ENCODE measurements at regions not wholly inside any gene's neighbourhood (a gene's known extent, or its start where the extent isn't known, plus 50 kb on each side); places are given as distances from the start of the nearest gene placed in this dataset.
"Not testable (repeated sequence)": the region's sequence is repeated elsewhere in the genome, so short reads cannot be mapped to it uniquely, and the experiment has no call there.

GRCh38 chr18:60022671-60023276 lies 123.0 kb downstream of the PMAIP1 start:
- Histone ChIP-seq H3K27me3 (ENCODE audit: control insufficient read depth in 1 of 2, insufficient read depth in 2 of 2, low read length in 2 of 2) (no peaks in the 10 kb centered on the region), H3K4me3 (ENCODE audit: low read depth in 1 of 2, low read length in 2 of 2) (no peak overlapping the region), H3K27ac (ENCODE audit: low read depth, low read length) (no peak overlapping the region), H3K9me3 (ENCODE audit: control insufficient read depth in 1 of 2, low read length in 2 of 2) (no peaks in the 10 kb centered on the region), H3K36me3 (ENCODE audit: control insufficient read depth in 1 of 2, insufficient read depth in 2 of 2, low read length in 2 of 2) (no peaks in the 10 kb centered on the region), H3K4me1 (ENCODE audit: control insufficient read depth in 1 of 2, insufficient read depth in 2 of 2, low read length in 2 of 2) (no peaks in the 10 kb centered on the region), H3K9ac (ENCODE audit: low read depth in 1 of 2, low read length in 2 of 2) (no peak overlapping the region)

GRCh38 chr18:60021556-60021955 lies 121.8 kb downstream of the PMAIP1 start:
- Histone ChIP-seq H3K4me1 (ENCODE audit: control insufficient read depth in 1 of 2, insufficient read depth in 2 of 2, low read length in 2 of 2) (no peaks in the 10 kb centered on the region), H3K27me3 (ENCODE audit: control insufficient read depth in 1 of 2, insufficient read depth in 2 of 2, low read length in 2 of 2) (no peaks in the 10 kb centered on the region)

DNA sequence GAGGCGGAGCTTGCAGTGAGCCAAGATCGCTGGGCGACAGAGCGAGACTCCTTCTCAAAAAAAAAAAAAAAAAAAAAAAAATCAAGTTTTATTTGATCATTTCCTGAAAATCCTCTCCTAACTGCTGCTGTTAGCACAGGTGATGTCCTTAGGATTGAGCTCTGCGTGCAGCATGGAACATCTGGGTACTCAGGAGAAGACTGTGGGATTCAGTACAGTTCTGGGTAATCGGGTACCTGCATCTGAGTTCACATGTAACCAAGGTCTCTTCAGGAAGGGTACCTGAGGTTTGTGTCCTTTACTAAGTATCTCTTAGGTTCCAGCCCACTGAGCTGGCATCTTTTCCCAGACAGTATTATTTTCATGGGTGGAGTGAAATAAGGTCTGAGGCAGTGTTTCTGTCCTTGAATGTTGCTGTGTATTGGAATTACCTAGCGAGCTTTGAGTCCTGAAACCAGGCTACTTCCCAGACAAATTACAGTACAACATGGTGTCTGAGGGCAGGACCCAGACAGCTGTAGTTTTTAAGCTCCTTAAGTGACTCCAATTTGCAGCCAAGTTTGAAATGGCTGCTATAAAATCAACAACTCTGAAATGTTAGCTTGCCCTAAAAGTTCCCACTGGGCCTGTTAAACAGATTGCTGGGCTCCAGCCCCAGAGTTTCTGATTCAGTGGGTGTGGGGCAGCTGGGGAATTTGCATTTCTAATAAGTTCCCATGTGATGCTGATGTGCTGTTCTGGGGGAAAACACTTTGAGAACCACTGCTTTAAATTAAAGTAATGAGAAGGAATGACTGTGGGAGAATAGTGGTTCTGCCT lies 120.5 kb downstream of the PMAIP1 start:
- Histone ChIP-seq H3K4me3 (ENCODE audit: low read depth in 1 of 2, low read length in 2 of 2) (no peak overlapping the region), H3K9ac (ENCODE audit: low read depth in 1 of 2, low read length in 2 of 2) (no peak overlapping the region), H3K27ac (ENCODE audit: low read depth, low read length) (no peak overlapping the region), H3K36me3 (ENCODE audit: control insufficient read depth in 1 of 2, insufficient read depth in 2 of 2, low read length in 2 of 2) (no peaks in the 10 kb centered on the region), H3K4me1 (ENCODE audit: control insufficient read depth in 1 of 2, insufficient read depth in 2 of 2, low read length in 2 of 2) (no peaks in the 10 kb centered on the region), H3K9me3 (ENCODE audit: control insufficient read depth in 1 of 2, low read length in 2 of 2) (no peaks in the 10 kb centered on the region), H3K27me3 (ENCODE audit: control insufficient read depth in 1 of 2, insufficient read depth in 2 of 2, low read length in 2 of 2) (no peaks in the 10 kb centered on the region)

More at GRCh38 chr18:60021556-60021955, 121.8 kb downstream of the PMAIP1 start:
- no peaks in the 10 kb centered on the region for H3K36me3 ChIP-seq (ENCODE audit: control insufficient read depth in 1 of 2, insufficient read depth in 2 of 2, low read length in 2 of 2)
- no peak overlapping the region for H3K27ac ChIP-seq (ENCODE audit: low read depth, low read length)
- no peak overlapping the region for H3K9ac ChIP-seq (ENCODE audit: low read depth in 1 of 2, low read length in 2 of 2)
- H3K4me3 ChIP-seq (ENCODE audit: low read depth in 1 of 2, low read length in 2 of 2), result no peak overlapping the region
- no peaks in the 10 kb centered on the region for H3K9me3 ChIP-seq (ENCODE audit: control insufficient read depth in 1 of 2, low read length in 2 of 2)

DNA sequence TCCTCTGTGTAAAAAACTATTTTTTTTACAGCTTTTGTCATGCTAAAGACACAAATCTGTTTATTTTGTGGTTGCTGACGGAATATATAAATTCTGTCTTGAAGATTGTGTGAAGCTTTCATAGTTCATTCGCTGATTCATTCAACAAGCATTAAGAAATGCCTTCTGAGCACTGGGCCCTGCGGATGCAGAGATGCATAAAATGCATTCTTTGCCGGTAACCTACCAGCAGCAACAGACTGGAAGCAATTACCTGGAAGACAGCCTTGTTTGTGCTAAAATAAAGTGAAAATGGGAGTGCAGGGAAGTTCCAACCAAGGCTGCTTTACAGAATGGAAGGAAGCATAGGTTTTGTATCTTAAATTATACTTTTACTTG lies 119.7 kb downstream of the PMAIP1 start:
- no peaks in the 10 kb centered on the region for H3K36me3 ChIP-seq (ENCODE audit: control insufficient read depth in 1 of 2, insufficient read depth in 2 of 2, low read length in 2 of 2)
- no peaks in the 10 kb centered on the region for H3K9me3 ChIP-seq (ENCODE audit: control insufficient read depth in 1 of 2, low read length in 2 of 2)
- no peak overlapping the region for H3K27ac ChIP-seq (ENCODE audit: low read depth, low read length)
- no peak overlapping the region for H3K4me3 ChIP-seq (ENCODE audit: low read depth in 1 of 2, low read length in 2 of 2)
- H3K9ac ChIP-seq (ENCODE audit: low read depth in 1 of 2, low read length in 2 of 2), result no peak overlapping the region
- H3K27me3 ChIP-seq (ENCODE audit: control insufficient read depth in 1 of 2, insufficient read depth in 2 of 2, low read length in 2 of 2), result no peaks in the 10 kb centered on the region
- H3K4me1 ChIP-seq (ENCODE audit: control insufficient read depth in 1 of 2, insufficient read depth in 2 of 2, low read length in 2 of 2), result no peaks in the 10 kb centered on the region

- H3K4me3 ChIP-seq (ENCODE audit: low read depth in 1 of 2, low read length in 2 of 2), result no peak overlapping the region
- H3K9me3 ChIP-seq (ENCODE audit: control insufficient read depth in 1 of 2, low read length in 2 of 2), result no peaks in the 10 kb centered on the region
- no peak overlapping the region for H3K27ac ChIP-seq (ENCODE audit: low read depth, low read length)
- no peaks in the 10 kb centered on the region for H3K27me3 ChIP-seq (ENCODE audit: control insufficient read depth in 1 of 2, insufficient read depth in 2 of 2, low read length in 2 of 2)
- H3K4me1 ChIP-seq (ENCODE audit: control insufficient read depth in 1 of 2, insufficient read depth in 2 of 2, low read length in 2 of 2), result no peaks in the 10 kb centered on the region
- H3K9ac ChIP-seq (ENCODE audit: low read depth in 1 of 2, low read length in 2 of 2), result no peak overlapping the region
- H3K36me3 ChIP-seq (ENCODE audit: control insufficient read depth in 1 of 2, insufficient read depth in 2 of 2, low read length in 2 of 2), result no peaks in the 10 kb centered on the region
Observed at GRCh38 chr18:60018618-60019462, 119.0 kb downstream of the PMAIP1 start.

GRCh38 chr18:60018134-60018533 lies 118.3 kb downstream of the PMAIP1 start:
- not testable (repeated sequence) for H3K27me3 ChIP-seq (ENCODE audit: control insufficient read depth in 1 of 2, insufficient read depth in 2 of 2, low read length in 2 of 2); H3K36me3 ChIP-seq (ENCODE audit: control insufficient read depth in 1 of 2, insufficient read depth in 2 of 2, low read length in 2 of 2); H3K4me1 ChIP-seq (ENCODE audit: control insufficient read depth in 1 of 2, insufficient read depth in 2 of 2, low read length in 2 of 2); H3K27ac ChIP-seq (ENCODE audit: low read depth, low read length); H3K9me3 ChIP-seq (ENCODE audit: control insufficient read depth in 1 of 2, low read length in 2 of 2); H3K9ac ChIP-seq (ENCODE audit: low read depth in 1 of 2, low read length in 2 of 2); H3K4me3 ChIP-seq (ENCODE audit: low read depth in 1 of 2, low read length in 2 of 2)

DNA sequence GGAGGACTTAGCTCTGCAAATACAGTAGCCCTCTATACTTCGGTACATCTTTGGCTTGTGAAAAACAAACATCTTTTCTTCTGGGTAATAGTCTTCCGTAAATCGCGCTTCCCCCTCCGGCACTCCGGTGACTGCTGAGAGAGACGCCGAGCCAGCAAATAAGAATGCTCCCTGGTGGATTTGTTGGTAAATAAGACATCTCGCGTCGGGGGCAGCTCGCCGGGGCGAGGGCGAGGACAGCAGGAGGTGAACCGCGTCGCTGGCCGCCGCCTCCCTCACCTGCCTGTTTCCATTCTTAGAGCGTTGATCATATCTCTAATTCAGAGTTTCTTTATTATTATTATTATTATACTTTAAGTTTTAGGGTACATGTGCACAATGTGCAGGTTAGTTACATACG lies 117.6 kb downstream of the PMAIP1 start:
- H3K36me3 ChIP-seq (ENCODE audit: control insufficient read depth in 1 of 2, insufficient read depth in 2 of 2, low read length in 2 of 2), result no peaks in the 10 kb centered on the region
- H3K4me3 ChIP-seq (ENCODE audit: low read depth in 1 of 2, low read length in 2 of 2), result no peak overlapping the region
- no peaks in the 10 kb centered on the region for H3K27me3 ChIP-seq (ENCODE audit: control insufficient read depth in 1 of 2, insufficient read depth in 2 of 2, low read length in 2 of 2)
- no peaks in the 10 kb centered on the region for H3K4me1 ChIP-seq (ENCODE audit: control insufficient read depth in 1 of 2, insufficient read depth in 2 of 2, low read length in 2 of 2)
- no peak overlapping the region for H3K9ac ChIP-seq (ENCODE audit: low read depth in 1 of 2, low read length in 2 of 2)
- no peak overlapping the region for H3K27ac ChIP-seq (ENCODE audit: low read depth, low read length)
- no peaks in the 10 kb centered on the region for H3K9me3 ChIP-seq (ENCODE audit: control insufficient read depth in 1 of 2, low read length in 2 of 2)

DNA sequence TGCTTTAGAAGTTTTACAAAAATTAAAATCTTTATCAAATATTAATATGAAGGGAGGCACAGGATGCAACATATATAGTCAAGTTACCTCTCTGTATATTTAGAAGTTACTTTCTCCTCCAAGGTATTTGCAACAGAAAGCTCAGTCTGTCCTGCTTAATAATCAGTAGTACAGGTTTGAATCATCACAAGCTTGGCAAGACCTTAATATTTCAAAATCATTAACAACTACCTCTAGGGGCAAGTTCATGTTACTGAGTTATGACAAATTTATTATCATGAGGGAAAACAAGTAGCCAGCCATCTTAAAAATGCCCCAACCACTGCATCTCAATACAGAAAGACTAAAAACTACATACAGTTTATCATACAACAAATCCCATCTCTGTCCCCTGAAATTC lies 116.0 kb downstream of the PMAIP1 start:
- H3K4me1 ChIP-seq (ENCODE audit: control insufficient read depth in 1 of 2, insufficient read depth in 2 of 2, low read length in 2 of 2); H3K4me3 ChIP-seq (ENCODE audit: low read depth in 1 of 2, low read length in 2 of 2); H3K27me3 ChIP-seq (ENCODE audit: control insufficient read depth in 1 of 2, insufficient read depth in 2 of 2, low read length in 2 of 2); H3K27ac ChIP-seq (ENCODE audit: low read depth, low read length); H3K36me3 ChIP-seq (ENCODE audit: control insufficient read depth in 1 of 2, insufficient read depth in 2 of 2, low read length in 2 of 2); H3K9ac ChIP-seq (ENCODE audit: low read depth in 1 of 2, low read length in 2 of 2); H3K9me3 ChIP-seq (ENCODE audit: control insufficient read depth in 1 of 2, low read length in 2 of 2): not testable (repeated sequence)

GRCh38 chr18:60013148-60013547 lies 113.4 kb downstream of the PMAIP1 start:
- not testable (repeated sequence) for H3K27ac ChIP-seq (ENCODE audit: low read depth, low read length); H3K27me3 ChIP-seq (ENCODE audit: control insufficient read depth in 1 of 2, insufficient read depth in 2 of 2, low read length in 2 of 2); H3K9me3 ChIP-seq (ENCODE audit: control insufficient read depth in 1 of 2, low read length in 2 of 2); H3K4me1 ChIP-seq (ENCODE audit: control insufficient read depth in 1 of 2, insufficient read depth in 2 of 2, low read length in 2 of 2); H3K36me3 ChIP-seq (ENCODE audit: control insufficient read depth in 1 of 2, insufficient read depth in 2 of 2, low read length in 2 of 2); H3K9ac ChIP-seq (ENCODE audit: low read depth in 1 of 2, low read length in 2 of 2); H3K4me3 ChIP-seq (ENCODE audit: low read depth in 1 of 2, low read length in 2 of 2)

- no peaks in the 10 kb centered on the region for H3K36me3 ChIP-seq (ENCODE audit: control insufficient read depth in 1 of 2, insufficient read depth in 2 of 2, low read length in 2 of 2)
- H3K27me3 ChIP-seq (ENCODE audit: control insufficient read depth in 1 of 2, insufficient read depth in 2 of 2, low read length in 2 of 2), result no peaks in the 10 kb centered on the region
- no peak overlapping the region for H3K9ac ChIP-seq (ENCODE audit: low read depth in 1 of 2, low read length in 2 of 2)
- no peak overlapping the region for H3K27ac ChIP-seq (ENCODE audit: low read depth, low read length)
- no peaks in the 10 kb centered on the region for H3K9me3 ChIP-seq (ENCODE audit: control insufficient read depth in 1 of 2, low read length in 2 of 2)
- H3K4me1 ChIP-seq (ENCODE audit: control insufficient read depth in 1 of 2, insufficient read depth in 2 of 2, low read length in 2 of 2), result no peaks in the 10 kb centered on the region
- no peak overlapping the region for H3K4me3 ChIP-seq (ENCODE audit: low read depth in 1 of 2, low read length in 2 of 2)
Observed at GRCh38 chr18:60010984-60011383, 111.2 kb downstream of the PMAIP1 start.

Data from duodenal mucosa (tissue), 2 donors.